MM.1S (cell line): ENCODE measurements at regions not wholly inside any gene's neighbourhood (a gene's known extent, or its start where the extent isn't known, plus 50 kb on each side); places are given as distances from the start of the nearest gene placed in this dataset.

ENCODE experiments used
- DNase-seq: peaks from one replicate; pipeline ENCODE4 v3.0.0-alpha.2; 2015
- H2AFZ ChIP-seq: fragments of 300-600 bp; sonication (generic); 2 replicates; pipeline ENCODE4 v1.6.0; 2016; ENCODE audit warnings: antibody characterized with exemption, low read length
- H3F3A ChIP-seq: fragments of 300-600 bp; sonication (generic); 2 replicates; pipeline ENCODE4 v1.6.1; 2016; ENCODE audit warnings: mild to moderate bottlenecking, antibody characterized with exemption, low read length, moderate library complexity, mixed read lengths; ENCODE audit not compliant: insufficient read depth
- H3K27ac ChIP-seq: fragments of 300-600 bp; sonication (generic); 2 replicates; pipeline ENCODE4 v1.5.1; 2016; ENCODE audit warnings: mild to moderate bottlenecking, low read length
- H3K27me3 ChIP-seq: fragments of 300-600 bp; sonication (generic); replicated peaks from 2 replicates; pipeline ENCODE4 v1.6.0; 2016; ENCODE audit warnings: low read length; ENCODE audit not compliant: insufficient read depth
- H3K36me3 ChIP-seq: fragments of 300-600 bp; sonication (generic); replicated peaks from 2 replicates; pipeline ENCODE4 v1.6.1; 2016; ENCODE audit warnings: mild to moderate bottlenecking, low read length, mixed read lengths; ENCODE audit not compliant: insufficient read depth
- H3K4me1 ChIP-seq: fragments of 300-600 bp; sonication (generic); 2 replicates; pipeline ENCODE4 v1.6.1; 2016; ENCODE audit warnings: low read length, mixed read lengths
- H3K4me2 ChIP-seq: fragments of 300-600 bp; sonication (generic); 2 replicates; pipeline ENCODE4 v1.6.0; 2016; ENCODE audit warnings: low read depth, low read length
- H3K4me3 ChIP-seq: fragments of 300-600 bp; sonication (generic); 2 replicates; pipeline ENCODE4 v1.5.1; 2016; ENCODE audit warnings: low read length, mixed read lengths
- H3K79me2 ChIP-seq: fragments of 300-600 bp; sonication (generic); 2 replicates; pipeline ENCODE4 v1.6.1; 2016; ENCODE audit warnings: mixed run types, low read length, mixed read lengths
- H3K9ac ChIP-seq: fragments of 300-600 bp; sonication (generic); 2 replicates; pipeline ENCODE4 v1.6.1; 2016; ENCODE audit warnings: low read length, mixed read lengths
- H3K9me2 ChIP-seq: fragments of 300-600 bp; sonication (generic); replicated peaks from 2 replicates; pipeline ENCODE4 v1.6.1; 2016; ENCODE audit warnings: mild to moderate bottlenecking, low read length, mixed read lengths; ENCODE audit not compliant: insufficient read depth
- H3K9me3 ChIP-seq: fragments of 300-600 bp; sonication (generic); replicated peaks from 2 replicates; pipeline ENCODE4 v1.6.1; 2016; ENCODE audit warnings: mild to moderate bottlenecking, low read length, mixed read lengths; ENCODE audit not compliant: insufficient read depth
- H4K20me1 ChIP-seq: fragments of 300-600 bp; sonication (generic); 2 replicates; pipeline ENCODE4 v1.6.1; 2016; ENCODE audit warnings: mild to moderate bottlenecking, low read length, moderate library complexity, mixed read lengths; ENCODE audit not compliant: insufficient read depth
- CTCF ChIP-seq: fragments of 300-600 bp; sonication (generic); IDR thresholded peaks from 2 replicates; pipeline ENCODE4 v1.5.1; 2016; ENCODE audit warnings: antibody characterized with exemption, low read length, mixed read lengths
- EZH2 ChIP-seq: fragments of 300-600 bp; sonication (generic); optimal IDR thresholded peaks from 2 replicates; pipeline ENCODE3; 2017; ENCODE audit warnings: low read depth, mild to moderate bottlenecking, antibody characterized with exemption, low read length, mixed read lengths
- EZH2phosphoT487 ChIP-seq: fragments of 300-600 bp; sonication (generic); IDR thresholded peaks from 2 replicates; pipeline ENCODE4 v1.6.1; 2018; ENCODE audit warnings: antibody characterized with exemption, low read length

- no peaks in the 10 kb centered on the region for H3K4me1 ChIP-seq
- no peak overlapping the region for H3K9ac ChIP-seq
- no peaks in the 10 kb centered on the region for H3F3A ChIP-seq
- H3K36me3 ChIP-seq = no peaks in the 10 kb centered on the region
- no peaks in the 10 kb centered on the region for H3K27me3 ChIP-seq
- no peaks in the 10 kb centered on the region for H3K9me2 ChIP-seq
- H3K79me2 ChIP-seq = no peaks in the 10 kb centered on the region
- no peak overlapping the region for H3K4me2 ChIP-seq
- H2AFZ ChIP-seq = no peak overlapping the region
- no peaks in the 10 kb centered on the region for H4K20me1 ChIP-seq
- H3K9me3 ChIP-seq = no peaks in the 10 kb centered on the region
- H3K4me3 ChIP-seq = no peak overlapping the region
- no peak overlapping the region for H3K27ac ChIP-seq
- TF ChIP-seq CTCF = no peak
- no peak for TF ChIP-seq EZH2phosphoT487
- no peak for TF ChIP-seq EZH2
- DNase-seq = no peak
These were observed 140.0 kb upstream of the SOX5 start for GRCh38 chr12:24089510-24089890.

- Histone ChIP-seq H3K36me3 (no peaks in the 10 kb centered on the region), H2AFZ (no peak overlapping the region), H3K9ac (no peak overlapping the region), H3K9me3 (no peaks in the 10 kb centered on the region), H3K79me2 (no peaks in the 10 kb centered on the region), H3F3A (no peaks in the 10 kb centered on the region), H3K9me2 (no peaks in the 10 kb centered on the region), H3K27me3 (no peaks in the 10 kb centered on the region), H3K4me1 (no peaks in the 10 kb centered on the region), H3K4me2 (no peak overlapping the region), H3K27ac (no peak overlapping the region), H4K20me1 (no peaks in the 10 kb centered on the region), H3K4me3 (no peak overlapping the region)
- TF ChIP-seq EZH2 (no peak), EZH2phosphoT487 (no peak), CTCF (no peak)
- no peak for DNase-seq
These were observed 139.5 kb upstream of the SOX5 start for GRCh38 chr12:24088751-24089509.

GRCh38 chr12:24087294-24087693 is 137.8 kb upstream of the SOX5 start:
- H3K9me3 ChIP-seq = no peaks in the 10 kb centered on the region
- H3F3A ChIP-seq = no peaks in the 10 kb centered on the region
- no peaks in the 10 kb centered on the region for H4K20me1 ChIP-seq
- no peaks in the 10 kb centered on the region for H3K27me3 ChIP-seq
- TF ChIP-seq EZH2 (no peak), CTCF (no peak), EZH2phosphoT487 (no peak)
- no peaks in the 10 kb centered on the region for H3K79me2 ChIP-seq
- no peaks in the 10 kb centered on the region for H3K36me3 ChIP-seq
- no peak for DNase-seq
- no peaks in the 10 kb centered on the region for H3K9me2 ChIP-seq
- H3K9ac ChIP-seq = no peak overlapping the region
- H3K4me2 ChIP-seq = no peak overlapping the region
- H3K4me3 ChIP-seq = no peak overlapping the region
- H3K27ac ChIP-seq = no peak overlapping the region
- H2AFZ ChIP-seq = no peak overlapping the region
- no peaks in the 10 kb centered on the region for H3K4me1 ChIP-seq
